ENCODE measurements at regions not wholly inside any gene's neighbourhood (a gene's known extent, or its start where the extent isn't known, plus 50 kb on each side); places are given as distances from the start of the nearest gene placed in this dataset.

GRCh38 chr1:29498126-29499103 lies 262.1 kb downstream of the PTPRU start:
- DNase-seq (ENCODE audit: low read depth in 2 of 2): no peak

- DNase-seq (ENCODE audit: low read depth in 2 of 2): no peak
These were observed 261.2 kb downstream of the PTPRU start for GRCh38 chr1:29497395-29498125.

GRCh38 chr1:29496701-29497100 lies 260.4 kb downstream of the PTPRU start:
- no peak for DNase-seq (ENCODE audit: low read depth in 2 of 2)

DNA sequence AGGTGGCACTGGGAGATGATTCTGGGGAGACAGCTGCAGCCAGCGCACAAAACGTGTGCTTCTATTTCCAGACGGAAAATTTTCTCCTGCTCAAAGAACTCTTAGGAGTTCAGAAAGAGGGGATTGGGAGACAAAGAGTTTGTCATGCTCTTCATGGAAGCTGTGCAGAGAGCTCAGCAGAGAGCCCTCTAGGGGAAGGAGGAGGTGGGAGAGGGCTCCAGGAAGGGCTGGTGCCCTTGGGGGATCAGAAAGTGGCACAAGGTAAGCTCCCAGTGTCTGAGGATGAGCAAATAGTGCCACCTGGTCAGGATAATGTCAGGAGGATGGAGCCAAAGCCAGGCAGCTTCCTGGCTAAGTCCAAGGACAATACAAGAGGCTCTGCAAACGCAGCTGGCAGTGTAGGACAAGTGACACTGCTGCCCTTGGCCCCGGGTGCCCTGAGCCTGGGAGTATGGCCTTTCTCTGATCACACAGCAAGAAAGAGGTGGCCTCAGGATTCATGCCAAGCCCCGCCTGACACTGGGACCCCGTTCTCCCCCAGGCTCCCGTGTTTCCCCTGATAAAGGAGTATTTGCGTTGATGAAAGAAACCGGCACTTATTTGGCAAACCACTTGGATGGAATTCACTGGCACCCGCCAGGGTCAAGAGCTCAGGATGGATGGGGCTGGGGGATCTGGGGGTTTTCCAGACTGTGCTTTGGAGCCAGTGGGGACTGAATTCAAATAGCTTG lies 254.0 kb downstream of the PTPRU start:
- DNase-seq (ENCODE audit: low read depth in 2 of 2): no peak

GRCh38 chr1:29489471-29489870 lies 253.1 kb downstream of the PTPRU start:
- no peak for DNase-seq (ENCODE audit: low read depth in 2 of 2)

GRCh38 chr1:29488794-29489311 lies 252.5 kb downstream of the PTPRU start:
- DNase-seq (ENCODE audit: low read depth in 2 of 2): no peak

DNA sequence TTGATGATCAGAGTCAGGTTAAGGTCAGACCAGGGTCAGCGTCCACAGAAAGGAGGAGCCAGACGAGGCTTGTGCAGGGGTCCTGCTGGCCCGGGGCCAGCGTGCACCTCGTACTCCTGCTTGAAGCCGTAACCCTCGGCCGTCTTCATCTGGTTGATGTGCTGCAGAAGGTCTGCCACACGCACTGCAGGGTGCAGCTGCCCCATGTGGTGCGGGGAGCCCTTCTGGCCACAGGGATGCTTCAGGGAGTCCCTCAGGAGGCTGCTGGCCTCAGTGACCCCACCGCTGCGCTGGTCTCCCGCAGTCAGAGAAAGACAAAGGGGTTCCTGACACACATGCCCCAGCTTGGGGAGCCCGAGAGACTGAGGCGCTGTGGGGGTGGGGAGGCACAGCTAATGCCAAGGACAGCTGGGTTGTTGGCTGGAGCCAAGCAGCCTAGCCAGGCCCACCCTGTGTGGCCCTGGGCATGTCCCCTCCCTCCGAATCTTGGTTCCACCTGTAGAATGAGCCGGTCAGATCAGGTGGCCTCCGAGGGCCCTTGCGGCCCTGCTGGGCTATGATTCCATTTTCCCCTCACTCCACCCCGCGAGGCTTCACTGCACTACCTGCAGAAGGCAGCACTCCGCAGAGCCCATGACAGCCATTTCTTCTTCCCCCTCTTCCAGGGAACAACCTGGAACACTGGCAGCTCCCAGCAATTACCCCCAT lies 251.9 kb downstream of the PTPRU start:
- no peak for DNase-seq (ENCODE audit: low read depth in 2 of 2)

- no peak for DNase-seq (ENCODE audit: low read depth in 2 of 2)
These were observed 251.0 kb downstream of the PTPRU start for GRCh38 chr1:29487291-29487690.

- DNase-seq (ENCODE audit: low read depth in 2 of 2): no peak
These were observed 249.0 kb downstream of the PTPRU start for GRCh38 chr1:29485096-29485925.

- DNase-seq (ENCODE audit: low read depth in 2 of 2): no peak
These were observed 246.7 kb downstream of the PTPRU start for GRCh38 chr1:29482991-29483390.

GRCh38 chr1:29482064-29482463 lies 245.7 kb downstream of the PTPRU start:
- DNase-seq (ENCODE audit: low read depth in 2 of 2): no peak

- DNase-seq (ENCODE audit: low read depth in 2 of 2): no peak
These were observed 244.7 kb downstream of the PTPRU start for GRCh38 chr1:29481031-29481430.

- DNase-seq (ENCODE audit: low read depth in 2 of 2): no peak
These were observed 242.6 kb downstream of the PTPRU start for GRCh38 chr1:29478879-29479278.

DNA sequence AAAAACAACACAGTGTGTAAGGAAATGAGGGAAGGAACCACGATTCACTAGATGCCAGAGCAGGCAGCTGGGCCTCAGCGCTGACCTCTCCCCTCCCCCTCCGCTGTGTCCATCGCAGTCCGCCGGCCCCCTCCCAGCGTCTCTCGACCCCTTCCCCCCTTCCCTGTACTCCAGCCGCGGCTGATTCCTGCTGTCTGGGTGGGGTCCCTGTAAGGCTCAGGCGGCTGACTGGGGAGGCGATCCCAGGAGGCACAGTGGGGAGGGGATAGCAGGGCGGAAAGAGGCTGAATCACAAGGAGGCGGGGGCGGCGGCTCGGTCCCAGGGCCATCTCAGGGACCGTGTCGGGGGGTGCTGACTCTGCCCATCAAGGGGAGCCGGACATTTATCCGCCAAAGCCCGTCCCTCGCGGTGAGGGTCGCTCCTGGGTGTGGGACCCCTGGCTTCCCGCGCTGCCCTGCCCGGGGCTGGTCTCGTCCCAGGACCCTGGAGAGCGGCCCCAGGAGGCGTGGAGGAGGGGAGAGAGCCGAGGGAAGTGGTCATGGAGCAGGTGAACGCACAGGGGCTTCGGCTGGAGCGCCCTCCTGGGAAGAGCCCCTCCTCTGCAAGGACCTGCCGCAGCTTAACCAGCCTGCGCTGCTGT lies 241.9 kb downstream of the PTPRU start:
- DNase-seq (ENCODE audit: low read depth in 2 of 2): no peak

DNA sequence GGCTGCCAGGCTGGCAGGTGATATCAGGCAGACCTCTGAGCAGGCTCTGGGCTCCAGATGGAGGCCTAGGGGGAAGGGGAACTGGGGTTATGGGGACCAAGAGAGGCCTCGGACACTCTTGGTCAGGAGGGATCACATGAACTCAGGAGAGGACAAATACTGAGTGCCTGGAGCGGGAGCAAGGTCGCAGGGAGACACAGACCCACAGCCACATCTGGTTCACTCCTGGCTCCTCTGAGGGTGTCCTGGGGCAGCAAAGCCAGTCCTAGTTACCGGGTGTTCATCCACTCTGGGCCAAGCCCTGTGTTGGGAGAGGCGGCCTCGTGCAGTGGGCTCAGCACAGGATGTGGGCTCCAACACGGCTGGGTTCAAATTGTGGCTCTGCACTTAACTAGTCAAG lies 239.0 kb downstream of the PTPRU start:
- DNase-seq (ENCODE audit: low read depth in 2 of 2): no peak

GRCh38 chr1:29474274-29475244 lies 238.2 kb downstream of the PTPRU start:
- no peak for DNase-seq (ENCODE audit: low read depth in 2 of 2)

DNA sequence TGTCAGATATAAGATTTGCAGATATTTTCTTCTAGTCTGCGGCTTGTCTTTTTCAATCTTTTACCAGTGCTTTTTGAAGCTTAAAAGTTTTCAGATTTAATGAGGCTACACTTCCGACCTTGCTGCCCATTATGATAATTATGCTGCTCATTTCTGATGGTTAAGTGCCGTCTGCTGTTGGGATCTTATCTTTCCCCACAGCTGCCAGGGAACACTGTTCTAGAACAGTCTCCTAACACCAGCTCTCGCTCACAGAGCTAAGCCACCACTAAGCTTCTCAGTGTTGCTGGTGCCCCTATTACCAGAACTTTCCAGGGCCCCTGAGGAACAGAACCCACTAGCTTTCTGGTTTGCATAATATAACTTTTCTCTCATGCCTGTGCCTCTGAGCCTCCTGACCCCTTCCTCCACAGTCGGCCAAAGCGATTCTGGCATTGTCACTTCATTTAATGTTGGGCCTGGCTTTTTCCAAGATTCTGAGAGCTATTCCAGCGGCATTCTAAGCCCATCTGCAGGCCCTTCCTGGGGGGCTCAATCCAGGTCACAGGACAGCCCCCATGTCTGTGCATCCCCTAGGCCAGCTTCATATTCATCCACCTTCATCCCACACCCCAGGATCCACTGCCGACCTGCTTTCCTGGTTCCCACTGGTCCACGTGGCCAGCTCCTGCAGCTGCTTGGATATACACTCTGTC lies 237.0 kb downstream of the PTPRU start:
- DNase-seq (ENCODE audit: low read depth in 2 of 2): no peak
